ENCODE measurements at regions not wholly inside any gene's neighbourhood (a gene's known extent, or its start where the extent isn't known, plus 50 kb on each side); places are given as distances from the start of the nearest gene placed in this dataset.

DNA sequence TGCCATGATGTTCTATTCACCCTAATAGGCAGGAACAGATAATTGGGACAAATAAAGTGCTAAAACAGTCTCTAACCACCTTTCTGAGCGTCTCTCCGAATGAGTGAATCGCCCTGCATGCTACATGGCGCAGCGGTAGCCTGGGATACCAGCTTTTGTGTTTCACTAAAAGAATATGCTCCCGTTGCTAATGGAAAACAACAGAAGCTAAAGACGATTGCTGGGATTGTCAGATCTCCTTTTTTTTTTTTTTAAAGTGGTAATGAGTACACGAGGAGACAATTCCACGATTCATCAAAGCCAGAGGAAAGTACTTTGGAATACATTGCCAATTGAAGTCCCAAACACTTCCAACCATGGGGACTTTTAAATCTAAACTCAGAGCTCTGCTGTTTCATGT lies 1815.3 kb upstream of the CELF4 start:
- TF ChIP-seq EP300 (IDR thresholded peaks at IDR 0.05; ENCODE audit: borderline replicate concordance in 1 of 2, low read depth in 2 of 2, low read length in 2 of 2), result no peak
- TF ChIP-seq, protein P1, sequence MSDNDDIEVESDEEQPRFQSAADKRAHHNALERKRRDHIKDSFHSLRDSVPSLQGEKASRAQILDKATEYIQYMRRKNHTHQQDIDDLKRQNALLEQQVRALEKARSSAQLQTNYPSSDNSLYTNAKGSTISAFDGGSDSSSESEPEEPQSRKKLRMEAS (IDR thresholded peaks at IDR 0.05), result no peak
- no peak for TF ChIP-seq HDAC6 (IDR thresholded peaks at IDR 0.05; ENCODE audit: low read depth, low read length)
- no peak for TF ChIP-seq EZH2 (IDR thresholded peaks at IDR 0.05; ENCODE audit: low read depth, low read length, severe bottlenecking)
- TF ChIP-seq RXRA (IDR thresholded peaks at IDR 0.05; ENCODE audit: insufficient read depth, low read depth, low read length), result no peak
- no peak for TF ChIP-seq HDAC2 (IDR thresholded peaks at IDR 0.05; ENCODE audit: borderline replicate concordance in 1 of 2, low read depth in 2 of 2, low read length in 2 of 2)
- TF ChIP-seq, protein P2, sequence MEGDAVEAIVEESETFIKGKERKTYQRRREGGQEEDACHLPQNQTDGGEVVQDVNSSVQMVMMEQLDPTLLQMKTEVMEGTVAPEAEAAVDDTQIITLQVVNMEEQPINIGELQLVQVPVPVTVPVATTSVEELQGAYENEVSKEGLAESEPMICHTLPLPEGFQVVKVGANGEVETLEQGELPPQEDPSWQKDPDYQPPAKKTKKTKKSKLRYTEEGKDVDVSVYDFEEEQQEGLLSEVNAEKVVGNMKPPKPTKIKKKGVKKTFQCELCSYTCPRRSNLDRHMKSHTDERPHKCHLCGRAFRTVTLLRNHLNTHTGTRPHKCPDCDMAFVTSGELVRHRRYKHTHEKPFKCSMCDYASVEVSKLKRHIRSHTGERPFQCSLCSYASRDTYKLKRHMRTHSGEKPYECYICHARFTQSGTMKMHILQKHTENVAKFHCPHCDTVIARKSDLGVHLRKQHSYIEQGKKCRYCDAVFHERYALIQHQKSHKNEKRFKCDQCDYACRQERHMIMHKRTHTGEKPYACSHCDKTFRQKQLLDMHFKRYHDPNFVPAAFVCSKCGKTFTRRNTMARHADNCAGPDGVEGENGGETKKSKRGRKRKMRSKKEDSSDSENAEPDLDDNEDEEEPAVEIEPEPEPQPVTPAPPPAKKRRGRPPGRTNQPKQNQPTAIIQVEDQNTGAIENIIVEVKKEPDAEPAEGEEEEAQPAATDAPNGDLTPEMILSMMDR (IDR thresholded peaks at IDR 0.05; ENCODE audit: control extremely low read depth in 1 of 3, insufficient read depth in 1 of 3, low read depth in 1 of 3, low read length in 3 of 3), result no peak
- no peak for TF ChIP-seq POLR2AphosphoS5 (IDR thresholded peaks at IDR 0.05; ENCODE audit: low read depth, low read length)
- no peak for TF ChIP-seq CEBPB (IDR thresholded peaks at IDR 0.05; ENCODE audit: low read depth, low read length)

Data from H1 (cell line).